HCT116 (cell line): ENCODE measurements at regions not wholly inside any gene's neighbourhood (a gene's known extent, or its start where the extent isn't known, plus 50 kb on each side); places are given as distances from the start of the nearest gene placed in this dataset.

Source experiments
- CEBPB ChIP-seq: IDR thresholded peaks from 2 replicates; pipeline ENCODE4 v1.6.1; 2012; ENCODE audit warnings: low read depth
- EZH2phosphoT487 ChIP-seq: fragments of 200-600 bp; IDR thresholded peaks from 2 replicates; pipeline ENCODE4 v1.6.1; 2018; ENCODE audit warnings: antibody characterized with exemption, borderline replicate concordance
- FOSL1 ChIP-seq: IDR thresholded peaks from 2 replicates; pipeline ENCODE4 v1.6.1; 2012; ENCODE audit warnings: low read depth
- MAX ChIP-seq: IDR thresholded peaks from 2 replicates; pipeline ENCODE4 v1.6.1; 2012
- POLR2A ChIP-seq: IDR thresholded peaks from 2 replicates; pipeline ENCODE4 v1.7.0; 2011; ENCODE audit warnings: borderline replicate concordance; ENCODE audit not compliant: insufficient read depth, insufficient read length; ENCODE audit errors: extremely low read depth
- POLR2AphosphoS5 ChIP-seq: IDR thresholded peaks from 2 replicates; pipeline ENCODE4 v1.6.1; 2011; ENCODE audit warnings: mild to moderate bottlenecking, low read depth, low read length, moderate library complexity
- SIN3A ChIP-seq: IDR thresholded peaks from 2 replicates; pipeline ENCODE4 v1.6.1; 2012; ENCODE audit warnings: low read depth
- SP1 ChIP-seq: IDR thresholded peaks from 2 replicates; pipeline ENCODE4 v1.6.1; 2012; ENCODE audit warnings: low read depth
- ZNF274 ChIP-seq: fragments of 200-500 bp; sonication (Bioruptor generic); IDR thresholded peaks from 2 replicates; pipeline ENCODE4 v1.6.1; 2014; ENCODE audit warnings: mild to moderate bottlenecking, low read depth, low read length, inconsistent platforms
- TF ChIP-seq, protein P1 (sequence below), 3 experiments: fragments of 200-600 bp in 1 of 3; sonication (generic) in 1 of 3; IDR thresholded peaks in 2 of 3; conservative IDR thresholded peaks in 1 of 3; 2 replicates each; pipeline ENCODE4 v1.5.1; 2012 to 2017; ENCODE audit warnings: low read depth in 2 of 3, low read length in 2 of 3, antibody characterized with exemption in 1 of 3, borderline replicate concordance in 1 of 3, control low read depth in 1 of 3, mild to moderate bottlenecking in 1 of 3, mixed read lengths in 1 of 3, mixed run types in 1 of 3, moderate library complexity in 1 of 3; ENCODE audit not compliant: insufficient read depth in 1 of 3
- TF ChIP-seq, protein P2 (sequence below): IDR thresholded peaks from 2 replicates; pipeline ENCODE4 v1.6.1; 2011; ENCODE audit warnings: mild to moderate bottlenecking, low read length, moderate library complexity; ENCODE audit not compliant: insufficient replicate concordance; ENCODE audit errors: extremely low read depth

- TF ChIP-seq, protein P1, sequence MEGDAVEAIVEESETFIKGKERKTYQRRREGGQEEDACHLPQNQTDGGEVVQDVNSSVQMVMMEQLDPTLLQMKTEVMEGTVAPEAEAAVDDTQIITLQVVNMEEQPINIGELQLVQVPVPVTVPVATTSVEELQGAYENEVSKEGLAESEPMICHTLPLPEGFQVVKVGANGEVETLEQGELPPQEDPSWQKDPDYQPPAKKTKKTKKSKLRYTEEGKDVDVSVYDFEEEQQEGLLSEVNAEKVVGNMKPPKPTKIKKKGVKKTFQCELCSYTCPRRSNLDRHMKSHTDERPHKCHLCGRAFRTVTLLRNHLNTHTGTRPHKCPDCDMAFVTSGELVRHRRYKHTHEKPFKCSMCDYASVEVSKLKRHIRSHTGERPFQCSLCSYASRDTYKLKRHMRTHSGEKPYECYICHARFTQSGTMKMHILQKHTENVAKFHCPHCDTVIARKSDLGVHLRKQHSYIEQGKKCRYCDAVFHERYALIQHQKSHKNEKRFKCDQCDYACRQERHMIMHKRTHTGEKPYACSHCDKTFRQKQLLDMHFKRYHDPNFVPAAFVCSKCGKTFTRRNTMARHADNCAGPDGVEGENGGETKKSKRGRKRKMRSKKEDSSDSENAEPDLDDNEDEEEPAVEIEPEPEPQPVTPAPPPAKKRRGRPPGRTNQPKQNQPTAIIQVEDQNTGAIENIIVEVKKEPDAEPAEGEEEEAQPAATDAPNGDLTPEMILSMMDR (IDR thresholded peaks at IDR 0.05 in 2 of 3, conservative IDR thresholded peaks at IDR 0.05 in 1 of 3; ENCODE audit: borderline replicate concordance in 1 of 3, insufficient read depth in 1 of 3, low read depth in 2 of 3, low read length in 2 of 3): no peak
- TF ChIP-seq SIN3A: no peak
- TF ChIP-seq, protein P2, sequence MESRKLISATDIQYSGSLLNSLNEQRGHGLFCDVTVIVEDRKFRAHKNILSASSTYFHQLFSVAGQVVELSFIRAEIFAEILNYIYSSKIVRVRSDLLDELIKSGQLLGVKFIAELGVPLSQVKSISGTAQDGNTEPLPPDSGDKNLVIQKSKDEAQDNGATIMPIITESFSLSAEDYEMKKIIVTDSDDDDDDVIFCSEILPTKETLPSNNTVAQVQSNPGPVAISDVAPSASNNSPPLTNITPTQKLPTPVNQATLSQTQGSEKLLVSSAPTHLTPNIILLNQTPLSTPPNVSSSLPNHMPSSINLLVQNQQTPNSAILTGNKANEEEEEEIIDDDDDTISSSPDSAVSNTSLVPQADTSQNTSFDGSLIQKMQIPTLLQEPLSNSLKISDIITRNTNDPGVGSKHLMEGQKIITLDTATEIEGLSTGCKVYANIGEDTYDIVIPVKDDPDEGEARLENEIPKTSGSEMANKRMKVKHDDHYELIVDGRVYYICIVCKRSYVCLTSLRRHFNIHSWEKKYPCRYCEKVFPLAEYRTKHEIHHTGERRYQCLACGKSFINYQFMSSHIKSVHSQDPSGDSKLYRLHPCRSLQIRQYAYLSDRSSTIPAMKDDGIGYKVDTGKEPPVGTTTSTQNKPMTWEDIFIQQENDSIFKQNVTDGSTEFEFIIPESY: no peak
- no peak for TF ChIP-seq ZNF274
- no peak for TF ChIP-seq SP1
- TF ChIP-seq EZH2phosphoT487: no peak
- TF ChIP-seq MAX: no peak
- no peak for TF ChIP-seq FOSL1
- TF ChIP-seq POLR2AphosphoS5: no peak
- TF ChIP-seq POLR2A: no peak
- TF ChIP-seq CEBPB: no peak
These were observed 135.4 kb downstream of the SLC17A6 start for GRCh38 chr11:22473586-22473985.
